Gastrocnemius medialis (tissue), 4 donors: ENCODE measurements at regions not wholly inside any gene's neighbourhood (a gene's known extent, or its start where the extent isn't known, plus 50 kb on each side); places are given as distances from the start of the nearest gene placed in this dataset.

ENCODE experiments used
- ATAC-seq, 2 donors: fragments of 150-250 bp; one replicate each; pipeline ENCODE4 v1.9.1; 2016
- DNase-seq, 2 donors: peaks; one replicate each; pipeline ENCODE4 v3.0.0-alpha.2; 2019
- H3K27ac ChIP-seq, 4 donors: fragments of 200-600 bp; sonication (generic); 1 replicate in 1 of 4; 2 replicates in 3 of 4; pipeline ENCODE4 v1.5.1; 2016 to 2018; ENCODE audit warnings: mild to moderate bottlenecking in 2 of 4, moderate library complexity in 1 of 4
- H3K27me3 ChIP-seq, 3 donors: fragments of 200-600 bp; sonication (generic) in 2 of 3; 1 replicate in 1 of 3; 2 replicates in 2 of 3; pipeline versions ENCODE4 v1.5.1 to v1.6.0; 2016 to 2019; ENCODE audit warnings: mild to moderate bottlenecking in 1 of 3, moderate library complexity in 1 of 3
- H3K36me3 ChIP-seq, 2 donors: fragments of 200-600 bp; sonication (generic) in 1 of 2; one replicate each; pipeline ENCODE4 v1.5.1; 2017 to 2018
- H3K4me1 ChIP-seq, 2 donors: fragments of 200-600 bp; sonication (generic) in 1 of 2; one replicate each; pipeline ENCODE4 v1.5.1; 2016 to 2017; ENCODE audit warnings: mild to moderate bottlenecking in 2 of 2
- H3K4me3 ChIP-seq, 4 donors: fragments of 200-600 bp; sonication (generic) in 3 of 4; 1 replicate in 1 of 4; 2 replicates in 3 of 4; pipeline ENCODE4 v1.5.1; 2016 to 2019; ENCODE audit warnings: mild to moderate bottlenecking in 2 of 4
- H3K9me3 ChIP-seq, 3 donors: fragments of 200-600 bp; sonication (generic) in 2 of 3; 1 replicate in 1 of 3; 2 replicates in 2 of 3; pipeline ENCODE4 v1.5.1; 2016 to 2019
- POLR2A ChIP-seq, 2 donors: fragments of 450-650 bp; IDR thresholded peaks; one replicate each; pipeline ENCODE4 v1.6.1; 2017; ENCODE audit warnings: antibody characterized with exemption in 2 of 2, mild to moderate bottlenecking in 2 of 2, moderate library complexity in 2 of 2
- in situ Hi-C, 4 donors: fragments of 200-750 bp; cut with MboI; loops; one replicate each; pipeline versions ENCODE4 v1.15.0 to v1.8.0; 2017; ENCODE audit warnings: low sequenced_read_pairs in 4 of 4
- intact Hi-C: fragments of 100-400 bp; cut with DNase I; formaldehyde crosslinking; loops from one replicate; pipeline ENCODE4 v1.15.1; 2023; ENCODE audit warnings: low total_unique reads
- TF ChIP-seq, protein P1 (sequence below), 5 experiments: fragments of 450-650 bp in 3 of 5; fragments of 200-600 bp in 2 of 5; sonication (generic) in 2 of 5; IDR thresholded peaks in 4 of 5; conservative IDR thresholded peaks in 1 of 5; 1 replicate in 4 of 5; 2 replicates in 1 of 5; pipeline ENCODE4 v1.5.1; 2016 to 2019; ENCODE audit warnings: antibody characterized with exemption in 5 of 5, mild to moderate bottlenecking in 3 of 5, moderate library complexity in 3 of 5

DNA sequence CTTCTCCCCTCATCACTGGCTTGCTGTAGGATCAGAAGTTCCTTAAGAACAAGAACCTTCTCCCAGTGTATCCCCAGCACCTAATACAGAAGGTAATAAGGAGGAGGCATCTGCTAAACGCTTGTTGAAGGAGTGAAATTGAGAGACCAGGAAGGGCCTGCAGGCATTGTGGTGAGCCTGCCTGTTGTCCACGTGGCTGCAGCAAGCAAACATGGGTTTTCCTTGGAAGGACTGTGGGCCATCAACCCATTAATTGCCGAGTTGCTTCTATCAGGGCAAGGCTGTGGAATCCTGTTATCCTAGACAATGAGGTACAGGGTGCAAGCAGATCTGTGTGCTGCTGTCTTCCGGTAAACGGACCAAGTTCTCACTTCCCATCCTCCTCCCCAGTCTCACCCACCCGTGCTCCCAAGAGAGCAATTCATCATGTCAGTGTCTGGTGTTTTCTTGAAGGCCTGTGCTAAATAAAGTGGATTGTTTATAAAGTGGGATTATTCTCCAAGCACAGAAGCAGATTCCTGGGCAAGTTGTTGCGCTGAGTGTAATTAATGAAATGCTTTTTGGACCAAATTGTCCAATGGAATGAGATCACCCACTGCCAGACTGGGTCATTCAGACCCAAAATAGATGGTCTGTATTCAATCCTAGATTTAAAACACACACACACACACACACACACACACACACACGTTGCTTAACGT lies 164.6 kb upstream of the CDYL start:
- Histone ChIP-seq H3K36me3 (no peaks in the 10 kb centered on the region), H3K27ac (no peak overlapping the region), H3K4me1 (peaks cover 14 to 17% of the 10 kb centered on the region in 2 donors), H3K4me3 (no peak overlapping the region), H3K9me3 (no peaks in the 10 kb centered on the region), H3K27me3 (no peaks in the 10 kb centered on the region)
- DNase-seq (no peak), ATAC-seq (no peak)
- intact Hi-C loops: no loop called here
- TF ChIP-seq, protein P1, sequence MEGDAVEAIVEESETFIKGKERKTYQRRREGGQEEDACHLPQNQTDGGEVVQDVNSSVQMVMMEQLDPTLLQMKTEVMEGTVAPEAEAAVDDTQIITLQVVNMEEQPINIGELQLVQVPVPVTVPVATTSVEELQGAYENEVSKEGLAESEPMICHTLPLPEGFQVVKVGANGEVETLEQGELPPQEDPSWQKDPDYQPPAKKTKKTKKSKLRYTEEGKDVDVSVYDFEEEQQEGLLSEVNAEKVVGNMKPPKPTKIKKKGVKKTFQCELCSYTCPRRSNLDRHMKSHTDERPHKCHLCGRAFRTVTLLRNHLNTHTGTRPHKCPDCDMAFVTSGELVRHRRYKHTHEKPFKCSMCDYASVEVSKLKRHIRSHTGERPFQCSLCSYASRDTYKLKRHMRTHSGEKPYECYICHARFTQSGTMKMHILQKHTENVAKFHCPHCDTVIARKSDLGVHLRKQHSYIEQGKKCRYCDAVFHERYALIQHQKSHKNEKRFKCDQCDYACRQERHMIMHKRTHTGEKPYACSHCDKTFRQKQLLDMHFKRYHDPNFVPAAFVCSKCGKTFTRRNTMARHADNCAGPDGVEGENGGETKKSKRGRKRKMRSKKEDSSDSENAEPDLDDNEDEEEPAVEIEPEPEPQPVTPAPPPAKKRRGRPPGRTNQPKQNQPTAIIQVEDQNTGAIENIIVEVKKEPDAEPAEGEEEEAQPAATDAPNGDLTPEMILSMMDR (IDR thresholded peaks at IDR 0.05 in 4 of 5, conservative IDR thresholded peaks at IDR 0.05 in 1 of 5): no peak
- no peak for TF ChIP-seq POLR2A (IDR thresholded peaks at IDR 0.05)
- in situ Hi-C loops: no loop called here

DNA sequence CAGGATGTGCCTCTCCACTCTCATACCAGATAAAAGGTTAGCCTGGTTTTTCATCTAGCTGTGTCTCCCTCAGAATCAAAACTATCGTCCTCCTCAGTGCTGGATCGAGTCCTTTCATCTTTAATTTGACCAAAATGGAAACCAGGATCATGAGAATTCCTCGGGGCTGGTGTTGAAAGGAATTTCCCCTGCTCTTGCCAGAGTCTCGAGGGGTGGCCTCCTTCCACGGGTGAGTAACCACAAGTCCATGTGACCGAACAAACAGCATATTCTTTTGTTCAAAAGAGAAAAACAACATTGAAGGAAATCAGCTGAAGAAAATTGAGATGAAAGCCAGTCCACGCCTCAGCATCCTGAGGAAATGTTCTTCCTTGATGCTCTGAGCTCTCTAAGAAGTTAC lies 165.9 kb upstream of the CDYL start:
- in situ Hi-C loops (no loop called here), intact Hi-C loops (no loop called here)
- H3K36me3 ChIP-seq: no peaks in the 10 kb centered on the region
- peaks cover 16 to 21% of the 10 kb centered on the region in 2 donors for H3K4me1 ChIP-seq
- no peaks in the 10 kb centered on the region for H3K9me3 ChIP-seq
- TF ChIP-seq POLR2A (IDR thresholded peaks at IDR 0.05): no peak
- TF ChIP-seq, protein P1 (IDR thresholded peaks at IDR 0.05 in 4 of 5, conservative IDR thresholded peaks at IDR 0.05 in 1 of 5): no peak
- H3K4me3 ChIP-seq: no peak overlapping the region
- H3K27me3 ChIP-seq: no peaks in the 10 kb centered on the region
- H3K27ac ChIP-seq: no peak overlapping the region
- DNase-seq: peak; percentile 29 to 31
- no peak for ATAC-seq

DNA sequence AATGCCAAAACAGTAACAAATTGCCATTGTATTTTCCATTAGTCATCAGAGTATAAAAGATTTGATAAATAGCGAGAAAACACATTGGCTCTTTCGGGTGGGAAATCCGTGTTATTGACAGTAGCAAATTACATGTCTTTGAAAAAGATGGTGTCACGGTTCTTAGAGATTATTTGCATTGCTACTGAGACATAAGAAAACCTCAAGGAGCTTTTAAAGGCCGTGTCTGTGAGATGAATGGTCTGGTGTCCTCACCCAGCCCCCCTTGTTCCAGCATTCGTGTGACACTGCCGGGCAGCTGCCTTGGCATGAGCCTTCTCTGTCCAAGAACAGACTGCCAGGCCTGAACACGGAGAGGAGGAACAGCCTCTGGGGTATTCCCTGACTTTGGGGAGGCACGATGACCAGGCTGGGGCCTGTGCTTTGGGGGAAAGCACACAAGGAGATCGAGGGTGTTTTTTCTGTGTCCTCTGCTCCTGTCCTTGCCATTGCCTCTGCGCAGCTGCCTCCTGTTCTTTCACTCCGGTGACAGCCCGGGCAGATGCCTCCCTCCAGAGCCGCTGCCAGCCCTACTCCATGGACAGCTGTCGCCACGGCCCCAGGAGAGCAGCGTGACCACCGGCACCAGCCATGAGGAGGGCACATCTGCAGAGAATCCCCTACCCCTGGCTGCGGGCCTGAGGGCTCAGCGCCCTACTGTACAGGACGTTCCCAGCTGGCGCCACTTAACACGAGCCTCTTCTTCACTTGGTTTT lies 167.7 kb upstream of the CDYL start:
- intact Hi-C loops (no loop called here), in situ Hi-C loops (no loop called here)
- H3K4me3 ChIP-seq: peak overlapping the region in 3 of 4 donors; percentile 2 to 46 (median 21)
- peaks cover 16 to 21% of the 10 kb centered on the region in 2 donors for H3K4me1 ChIP-seq
- no peaks in the 10 kb centered on the region for H3K36me3 ChIP-seq
- H3K27ac ChIP-seq: peak overlapping the region; percentile 66 to 72 (median 70)
- TF ChIP-seq POLR2A (IDR thresholded peaks at IDR 0.05): no peak
- TF ChIP-seq, protein P1 (IDR thresholded peaks at IDR 0.05 in 4 of 5, conservative IDR thresholded peaks at IDR 0.05 in 1 of 5): no peak
- no peaks in the 10 kb centered on the region for H3K9me3 ChIP-seq
- ATAC-seq (peak; percentile 73 to 85), DNase-seq (peak; percentile 75 to 84)
- no peaks in the 10 kb centered on the region for H3K27me3 ChIP-seq

DNA sequence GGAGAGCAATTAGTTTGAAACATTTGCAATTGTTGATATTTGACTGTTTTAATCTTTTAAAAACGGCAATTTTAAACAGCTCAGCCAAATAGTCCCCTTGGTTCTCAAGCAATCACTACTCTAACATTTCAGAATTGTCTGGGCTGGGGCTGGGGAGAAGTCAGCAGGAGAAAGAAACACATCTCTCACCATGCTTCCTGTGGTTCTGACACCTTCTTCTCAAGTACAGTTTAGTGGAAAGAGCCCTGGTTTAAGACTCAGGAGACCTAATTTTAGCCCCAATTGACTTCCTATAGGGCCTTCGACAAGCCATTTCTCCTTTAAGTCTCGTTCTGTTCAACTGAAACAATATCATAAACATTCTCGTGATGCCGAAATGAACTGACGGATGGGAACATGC lies 168.4 kb upstream of the CDYL start:
- in situ Hi-C loops: no loop called here
- H3K27ac ChIP-seq: peak overlapping the region; percentile 8 to 72 (median 70)
- peaks cover 16 to 21% of the 10 kb centered on the region in 2 donors for H3K4me1 ChIP-seq
- intact Hi-C loops: no loop called here
- H3K27me3 ChIP-seq: no peaks in the 10 kb centered on the region
- ATAC-seq (no peak), DNase-seq (no peak)
- TF ChIP-seq, protein P1 (IDR thresholded peaks at IDR 0.05 in 4 of 5, conservative IDR thresholded peaks at IDR 0.05 in 1 of 5): no peak
- no peak for TF ChIP-seq POLR2A (IDR thresholded peaks at IDR 0.05)
- no peaks in the 10 kb centered on the region for H3K36me3 ChIP-seq
- no peak overlapping the region for H3K4me3 ChIP-seq
- no peaks in the 10 kb centered on the region for H3K9me3 ChIP-seq
